H9 (cell line): ENCODE measurements at regions not wholly inside any gene's neighbourhood (a gene's known extent, or its start where the extent isn't known, plus 50 kb on each side); places are given as distances from the start of the nearest gene placed in this dataset.

Experiments used
- DNase-seq: peaks from one replicate; pipeline ENCODE4 v3.0.0-alpha.2; 2017
- H2AFZ ChIP-seq: one replicate; pipeline ENCODE4 v1.6.1; 2013; ENCODE audit warnings: mild to moderate bottlenecking, low read length, control low read depth, moderate library complexity
- H2AK5ac ChIP-seq: 2 replicates; pipeline ENCODE4 v1.6.1; 2013; ENCODE audit warnings: low read length, control low read depth, mixed read lengths; ENCODE audit not compliant: insufficient read length
- H2BK120ac ChIP-seq: one replicate; pipeline ENCODE4 v1.6.1; 2013; ENCODE audit warnings: low read depth, mild to moderate bottlenecking, low read length, control low read depth, inconsistent platforms; ENCODE audit not compliant: poor library complexity, severe bottlenecking
- H2BK12ac ChIP-seq: 2 replicates; pipeline ENCODE4 v1.6.1; 2013; ENCODE audit warnings: low read length, control low read depth, mixed read lengths, low read depth; ENCODE audit not compliant: insufficient read length
- H2BK15ac ChIP-seq: 2 replicates; pipeline ENCODE4 v1.6.1; 2013; ENCODE audit warnings: low read depth, low read length, control low read depth
- H2BK20ac ChIP-seq: one replicate; pipeline ENCODE4 v1.6.1; 2013; ENCODE audit warnings: low read depth, mild to moderate bottlenecking, low read length, control low read depth, inconsistent platforms; ENCODE audit not compliant: poor library complexity, severe bottlenecking
- H2BK5ac ChIP-seq: 2 replicates; pipeline ENCODE4 v1.6.1; 2013; ENCODE audit warnings: low read length, control low read depth, mixed read lengths; ENCODE audit not compliant: insufficient read length
- H3K14ac ChIP-seq: 2 replicates; pipeline ENCODE4 v1.6.1; 2013; ENCODE audit warnings: low read length, control low read depth; ENCODE audit not compliant: insufficient read depth
- H3K18ac ChIP-seq: 2 replicates; pipeline ENCODE4 v1.6.1; 2013; ENCODE audit warnings: low read depth, mild to moderate bottlenecking, mixed read lengths, low read length, control low read depth; ENCODE audit not compliant: insufficient read length
- H3K23ac ChIP-seq: 2 replicates; pipeline ENCODE4 v1.6.1; 2013; ENCODE audit warnings: low read length, control low read depth, mixed read lengths, low read depth; ENCODE audit not compliant: insufficient read length
- H3K23me2 ChIP-seq: 2 replicates; pipeline ENCODE4 v1.6.1; 2013; ENCODE audit warnings: low read depth, mild to moderate bottlenecking, mixed read lengths, low read length, control low read depth; ENCODE audit not compliant: insufficient read length, poor library complexity, severe bottlenecking
- H3K27ac ChIP-seq: 2 replicates; pipeline ENCODE4 v1.5.1; 2013; ENCODE audit warnings: low read length, control low read depth, mixed read lengths, low read depth; ENCODE audit not compliant: insufficient read length
- H3K27me3 ChIP-seq: 2 replicates; pipeline ENCODE4 v1.6.1; 2013; ENCODE audit warnings: low read length, control low read depth, inconsistent platforms; ENCODE audit not compliant: insufficient read depth
- H3K4ac ChIP-seq: 2 replicates; pipeline ENCODE4 v1.6.1; 2013; ENCODE audit warnings: low read depth, mild to moderate bottlenecking, control low read depth, inconsistent platforms, low read length, moderate library complexity
- H3K4me1 ChIP-seq: 2 replicates; pipeline ENCODE4 v1.6.1; 2013; ENCODE audit warnings: low read length, control low read depth, inconsistent platforms; ENCODE audit not compliant: insufficient read depth
- H3K4me2 ChIP-seq: 2 replicates; pipeline ENCODE4 v1.6.1; 2013; ENCODE audit warnings: low read length, control low read depth, mixed read lengths; ENCODE audit not compliant: insufficient read length, insufficient read depth
- H3K56ac ChIP-seq: 2 replicates; pipeline ENCODE4 v1.6.1; 2013; ENCODE audit warnings: low read depth, mild to moderate bottlenecking, mixed read lengths, low read length, control low read depth; ENCODE audit not compliant: insufficient read length
- H3K79me1 ChIP-seq: 2 replicates; pipeline ENCODE4 v1.6.1; 2013; ENCODE audit warnings: low read depth, mild to moderate bottlenecking, moderate library complexity, low read length, control low read depth, inconsistent platforms; ENCODE audit not compliant: insufficient read depth, poor library complexity, severe bottlenecking
- H3K79me2 ChIP-seq: 2 replicates; pipeline ENCODE4 v1.6.1; 2013; ENCODE audit warnings: low read length, control low read depth, inconsistent platforms; ENCODE audit not compliant: insufficient read depth
- H3K9ac ChIP-seq: 2 replicates; pipeline ENCODE4 v1.6.1; 2013; ENCODE audit warnings: low read length, control low read depth, mixed read lengths; ENCODE audit not compliant: insufficient read length; ENCODE audit errors: extremely low read depth
- H3K9me3 ChIP-seq: one replicate; pipeline ENCODE4 v1.6.1; 2013; ENCODE audit warnings: low read depth, low read length, inconsistent platforms; ENCODE audit not compliant: control insufficient read depth
- H3T11ph ChIP-seq: one replicate; pipeline ENCODE4 v1.6.1; 2013; ENCODE audit warnings: mild to moderate bottlenecking, low read length, control low read depth, inconsistent platforms
- H4K20me1 ChIP-seq: one replicate; pipeline ENCODE4 v1.6.1; 2013; ENCODE audit not compliant: control insufficient read depth, insufficient read length, insufficient read depth
- H4K5ac ChIP-seq: 2 replicates; pipeline ENCODE4 v1.6.1; 2013; ENCODE audit warnings: low read depth, mild to moderate bottlenecking, mixed read lengths, low read length, control low read depth; ENCODE audit not compliant: insufficient read length
- H4K8ac ChIP-seq: replicated peaks from 2 replicates; pipeline ENCODE4 v1.6.1; 2013; ENCODE audit warnings: low read length, control low read depth, mixed read lengths, low read depth; ENCODE audit not compliant: insufficient read length
- H4K91ac ChIP-seq: 2 replicates; pipeline ENCODE4 v1.6.1; 2013; ENCODE audit warnings: low read depth, mild to moderate bottlenecking, moderate library complexity, mixed read lengths, low read length, control low read depth; ENCODE audit not compliant: insufficient read length
- H3K27ac Mint-ChIP-seq, 3 experiments: 2 replicates in 2 of 3; 3 replicates in 1 of 3; pipeline ENCODE4 v1.8.0; 2020 to 2021; ENCODE audit warnings: mixed read lengths in 3 of 3, mild to moderate bottlenecking in 1 of 3, moderate library complexity in 1 of 3
- H3K27me3 Mint-ChIP-seq: 2 replicates; pipeline ENCODE4 v1.8.0; 2021; ENCODE audit warnings: low read depth, mild to moderate bottlenecking, moderate library complexity, mixed read lengths
- H3K36me3 Mint-ChIP-seq, 3 experiments: 2 replicates in 2 of 3; 3 replicates in 1 of 3; pipeline ENCODE4 v1.8.0; 2020 to 2021; ENCODE audit warnings: low read depth in 3 of 3, mixed read lengths in 3 of 3; ENCODE audit not compliant: insufficient read depth in 1 of 3
- H3K4me1 Mint-ChIP-seq, 2 experiments: 2 replicates each; pipeline ENCODE4 v1.8.0; 2020; ENCODE audit warnings: mixed read lengths in 2 of 2
- H3K4me3 Mint-ChIP-seq, 2 experiments: 2 replicates in 1 of 2; 3 replicates in 1 of 2; pipeline ENCODE4 v1.8.0; 2020 to 2021; ENCODE audit warnings: mild to moderate bottlenecking in 2 of 2, mixed read lengths in 2 of 2, moderate library complexity in 1 of 2
- H3K9me3 Mint-ChIP-seq, 2 experiments: 2 replicates in 1 of 2; 3 replicates in 1 of 2; pipeline ENCODE4 v1.8.0; 2020; ENCODE audit warnings: mild to moderate bottlenecking in 2 of 2, mixed read lengths in 2 of 2, moderate library complexity in 1 of 2
- CTCF ChIP-seq: fragments of 200-600 bp; sonication (generic); conservative IDR thresholded peaks from 3 replicates; pipeline ENCODE4 v1.8.0; 2021; ENCODE audit warnings: antibody characterized with exemption, mild to moderate bottlenecking

DNA sequence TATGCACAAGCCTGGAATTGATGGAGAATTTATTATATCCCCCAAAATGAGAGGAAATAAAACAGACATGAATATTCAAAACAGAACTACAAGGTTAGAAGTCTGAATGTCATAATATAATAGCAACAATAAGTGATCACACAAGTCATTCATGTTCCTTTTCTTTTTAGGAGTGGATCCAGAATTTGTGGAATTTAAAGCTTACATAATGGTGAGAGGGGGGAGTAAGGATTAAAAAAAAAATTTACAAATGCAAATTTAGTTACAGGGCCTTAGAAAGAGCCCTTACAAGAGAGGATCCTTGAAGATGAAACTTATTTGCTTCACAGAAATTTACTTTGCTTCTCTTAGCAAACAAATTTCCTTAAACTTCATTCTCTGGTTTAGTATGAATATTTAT, 716.1 kb upstream of the CXADR start:
- no peak for TF ChIP-seq CTCF
- Histone ChIP-seq H2BK12ac (no peak overlapping the region), H2BK120ac (no peak overlapping the region), H3K79me1 (no peaks in the 10 kb centered on the region), H2AFZ (no peak overlapping the region), H3T11ph (no peak overlapping the region), H3K23me2 (no peaks in the 10 kb centered on the region), H3K23ac (no peak overlapping the region), H3K27ac (no peak overlapping the region), H3K4ac (no peak overlapping the region), H2BK5ac (no peak overlapping the region), H2BK20ac (no peak overlapping the region), H3K56ac (no peak overlapping the region), H3K4me2 (no peak overlapping the region), H2BK15ac (no peak overlapping the region), H2AK5ac (no peak overlapping the region), H3K18ac (no peak overlapping the region), H3K9ac (no peak overlapping the region), H4K5ac (no peak overlapping the region), H3K27me3 (no peaks in the 10 kb centered on the region), H3K4me1 (no peaks in the 10 kb centered on the region), H4K8ac (no peak overlapping the region), H4K20me1 (no peaks in the 10 kb centered on the region), H3K79me2 (no peaks in the 10 kb centered on the region), H3K14ac (no peak overlapping the region), H3K9me3 (no peaks in the 10 kb centered on the region), H4K91ac (no peak overlapping the region)
- Mint-ChIP-seq H3K4me1 (peaks cover 20 to 21% of the 10 kb centered on the region in 2 experiments), H3K4me3 (no peak overlapping the region), H3K27ac (peak overlapping the region in 1 of 3 experiments; percentile 9; a peak in 2 of 7 replicates), H3K27me3 (no peaks in the 10 kb centered on the region), H3K9me3 (no peaks in the 10 kb centered on the region), H3K36me3 (no peaks in the 10 kb centered on the region)
- DNase-seq, result no peak
